ENCODE measurements at regions not wholly inside any gene's neighbourhood (a gene's known extent, or its start where the extent isn't known, plus 50 kb on each side); places are given as distances from the start of the nearest gene placed in this dataset.

- DNase-seq, result no peak
Measured at GRCh38 chr2:239459606-239460005, 58.8 kb upstream of the HDAC4 start.

DNA sequence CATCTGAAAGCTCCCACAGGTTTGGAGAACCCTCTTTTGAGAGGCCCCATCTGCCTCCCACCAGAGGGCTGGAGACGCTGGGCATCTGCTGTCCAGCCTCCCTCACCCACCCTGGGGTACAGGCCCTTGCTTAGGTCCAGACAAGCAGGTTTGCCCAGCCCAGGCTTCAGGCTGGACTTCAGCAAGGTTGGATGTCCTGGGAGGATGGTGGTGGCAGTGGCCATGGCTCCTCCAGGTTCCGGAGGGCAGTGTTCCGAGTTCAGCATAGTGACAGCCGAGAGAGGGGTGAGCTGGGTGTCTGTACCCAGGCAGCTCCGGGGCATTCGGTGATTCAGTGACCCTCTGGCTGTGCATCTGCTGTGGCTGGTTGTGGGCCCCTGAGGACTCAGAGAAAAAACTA, 58.2 kb upstream of the HDAC4 start:
- DNase-seq, result no peak

DNA sequence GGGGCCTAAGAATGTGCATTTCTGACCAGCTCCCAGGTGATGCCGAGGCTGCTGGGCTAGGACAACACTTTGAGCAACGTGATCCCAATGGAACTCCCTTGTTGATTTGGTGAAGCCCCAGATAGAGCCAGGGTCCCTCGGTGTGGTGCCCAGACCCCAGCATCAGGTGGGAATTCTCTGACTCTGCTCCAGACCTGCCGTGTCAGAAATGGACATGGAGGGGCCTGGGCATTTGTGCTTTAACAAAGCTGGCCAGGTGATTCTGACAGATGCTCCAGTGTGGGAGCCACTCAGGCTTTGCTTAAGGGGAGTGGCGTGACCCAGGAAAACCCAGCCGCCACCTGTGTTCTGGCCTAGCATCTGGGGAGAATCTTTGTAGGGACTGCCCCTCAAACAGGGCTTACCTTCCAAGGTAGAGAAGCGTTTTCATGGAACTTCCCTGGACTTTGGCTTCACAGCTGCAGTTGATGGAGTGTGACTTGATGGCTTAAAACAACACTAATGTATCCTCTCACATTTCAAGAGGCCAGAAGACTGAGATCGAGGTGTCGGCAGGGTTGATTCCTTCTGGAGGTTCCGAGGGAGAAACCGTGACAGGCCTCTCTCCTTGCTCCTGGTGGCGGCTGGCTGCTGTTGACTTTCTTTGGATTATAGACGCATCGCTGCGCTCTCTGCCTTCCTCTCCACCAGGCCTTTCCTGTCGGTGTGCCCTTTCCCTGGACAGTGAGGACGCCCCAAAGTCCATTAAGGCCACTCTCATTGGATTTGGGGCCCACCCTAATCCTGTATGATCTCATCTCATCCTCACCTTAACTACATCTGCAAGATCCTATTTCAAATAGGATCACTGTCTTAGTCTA, 57.0 kb upstream of the HDAC4 start:
- DNase-seq, result no peak

GRCh38 chr2:239456940-239457339, 56.1 kb upstream of the HDAC4 start:
- no peak for DNase-seq

DNA sequence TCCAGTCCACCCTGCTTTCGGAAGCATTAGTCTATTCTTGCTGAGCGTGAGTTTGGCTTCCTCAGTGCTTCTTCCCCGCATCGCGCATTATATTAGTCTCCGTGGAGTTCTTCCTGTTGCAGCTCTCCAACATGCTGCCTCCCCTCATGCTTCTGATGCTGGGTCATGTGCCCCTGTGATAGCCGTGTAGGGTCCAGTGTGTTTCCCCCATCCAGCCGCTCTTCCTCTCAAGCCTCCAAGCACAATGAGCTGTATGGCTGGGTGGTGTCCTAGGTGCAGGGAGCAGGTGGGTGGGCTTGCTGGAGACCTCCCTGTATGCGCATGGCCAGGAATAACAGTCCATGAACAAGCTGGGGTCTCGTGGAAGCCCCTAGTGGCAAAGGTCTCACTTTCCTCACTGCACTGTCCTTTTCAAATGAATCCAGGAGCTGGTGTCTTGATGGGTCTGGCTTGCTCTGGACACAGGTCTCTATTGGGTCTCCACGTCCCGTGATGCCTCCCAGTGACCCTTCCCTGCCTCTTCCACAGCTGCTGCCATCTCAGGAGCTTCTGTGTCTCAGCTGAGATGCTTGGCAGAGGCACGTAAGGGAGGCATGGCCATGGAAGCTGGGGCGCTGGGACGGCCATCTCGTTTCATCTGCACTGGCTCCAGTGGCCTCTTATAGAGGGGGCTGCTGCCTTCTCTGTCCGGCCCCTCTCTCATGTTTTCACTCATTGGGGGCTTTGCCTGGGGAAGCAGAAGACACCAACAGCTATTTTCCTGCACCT, 54.8 kb upstream of the HDAC4 start:
- no peak for DNase-seq

- DNase-seq, result no peak
Measured at GRCh38 chr2:239454507-239454906, 53.7 kb upstream of the HDAC4 start.
